SK-N-SH (cell line): ENCODE measurements at regions not wholly inside any gene's neighbourhood (a gene's known extent, or its start where the extent isn't known, plus 50 kb on each side); places are given as distances from the start of the nearest gene placed in this dataset.

Experiments
- CTCF ChIA-PET: fragments of 300-600, 350-600 bp; formaldehyde crosslinking; extraction: SDS; loops from one replicate; lab custom pipeline; 2021; lab: Yijun Ruan, JAX
- POLR2A ChIA-PET: fragments of 350-600 bp; sonication (Branson Sonifier 250); formaldehyde crosslinking; extraction: SDS; loops from one replicate; lab custom pipeline; 2020; ENCODE audit warnings: antibody characterized with exemption, inconsistent platforms; lab: Yijun Ruan, JAX
- DNase-seq: peaks from one replicate; pipeline ENCODE4 v3.0.0; 2012
- H2AFZ ChIP-seq: fragments of 200-600 bp; sonication (generic); 2 replicates; pipeline ENCODE4 v1.8.1; 2016; ENCODE audit warnings: antibody characterized with exemption, mild to moderate bottlenecking, low read depth
- H3F3A ChIP-seq: fragments of 200-600 bp; sonication (generic); replicated peaks from 2 replicates; pipeline ENCODE3; 2016; ENCODE audit warnings: antibody characterized with exemption, mild to moderate bottlenecking; ENCODE audit not compliant: insufficient read depth
- H3K27ac ChIP-seq, 2 experiments: fragments of 200-500 bp in 1 of 2; fragments of 200-600 bp in 1 of 2; sonication (Bioruptor generic) in 1 of 2; sonication (generic), shearing (Covaris generic) in 1 of 2; 2 replicates each; pipeline versions ENCODE4 v1.5.1 to v1.6.1; 2014 to 2016; ENCODE audit warnings: low read depth in 2 of 2, inconsistent platforms in 1 of 2, low read length in 1 of 2, mild to moderate bottlenecking in 1 of 2, mixed read lengths in 1 of 2
- H3K27me3 ChIP-seq: fragments of 200-600 bp; sonication (generic), shearing (Covaris generic); 2 replicates; pipeline ENCODE4 v1.6.1; 2016; ENCODE audit warnings: mixed run types; ENCODE audit not compliant: insufficient read depth
- H3K36me3 ChIP-seq, 2 experiments: fragments of 200-500 bp in 1 of 2; fragments of 200-600 bp in 1 of 2; sonication (Bioruptor generic) in 1 of 2; sonication (generic) in 1 of 2; replicated peaks in 1 of 2; 2 replicates each; pipeline versions ENCODE3 to v1.5.1; 2014 to 2016; ENCODE audit warnings: low read length in 1 of 2, mild to moderate bottlenecking in 1 of 2; ENCODE audit not compliant: insufficient read depth in 2 of 2, control insufficient read depth in 1 of 2
- H3K4me1 ChIP-seq, 2 experiments: fragments of 200-500 bp in 1 of 2; fragments of 200-600 bp in 1 of 2; sonication (Bioruptor generic) in 1 of 2; sonication (generic), shearing (Covaris generic) in 1 of 2; 2 replicates each; pipeline versions ENCODE4 v1.5.1 to v1.6.1; 2014 to 2016; ENCODE audit warnings: low read depth in 1 of 2, low read length in 1 of 2, mixed run types in 1 of 2; ENCODE audit not compliant: insufficient read depth in 2 of 2, control insufficient read depth in 1 of 2
- H3K4me2 ChIP-seq: fragments of 200-600 bp; sonication (generic), shearing (Covaris generic); 2 replicates; pipeline ENCODE4 v1.6.1; 2017; ENCODE audit warnings: mixed run types
- H3K4me3 ChIP-seq, 2 experiments: fragments of 200-500 bp in 1 of 2; fragments of 200-600 bp in 1 of 2; sonication (Bioruptor generic) in 1 of 2; sonication (generic), shearing (Covaris generic) in 1 of 2; 2 replicates each; pipeline versions ENCODE4 v1.5.1 to v1.8.1; 2014 to 2016; ENCODE audit warnings: low read depth in 2 of 2, inconsistent platforms in 1 of 2, low read length in 1 of 2, mild to moderate bottlenecking in 1 of 2, mixed read lengths in 1 of 2, moderate library complexity in 1 of 2
- H3K79me2 ChIP-seq: fragments of 200-600 bp; sonication (generic); 2 replicates; pipeline ENCODE4 v1.8.1; 2017; ENCODE audit warnings: mild to moderate bottlenecking; ENCODE audit not compliant: insufficient read depth
- H3K9ac ChIP-seq: fragments of 200-600 bp; sonication (generic); 2 replicates; pipeline ENCODE4 v1.6.1; 2017; ENCODE audit warnings: mixed run types
- H3K9me2 ChIP-seq: fragments of 200-600 bp; sonication (generic); 2 replicates; pipeline ENCODE4 v1.6.1; 2017; ENCODE audit warnings: mixed run types
- H3K9me3 ChIP-seq: fragments of 200-600 bp; sonication (generic); 2 replicates; pipeline ENCODE4 v1.6.1; 2017; ENCODE audit warnings: mixed run types, mild to moderate bottlenecking, moderate library complexity
- H4K20me1 ChIP-seq: fragments of 200-600 bp; sonication (generic); 2 replicates; pipeline ENCODE4 v1.6.1; 2017; ENCODE audit warnings: mild to moderate bottlenecking, mixed run types; ENCODE audit not compliant: insufficient read depth
- CHD2 ChIP-seq: fragments of 150-350 bp; IDR thresholded peaks from 2 replicates; pipeline ENCODE4 v1.6.1; 2018; ENCODE audit warnings: low read length; ENCODE audit not compliant: partially characterized antibody
- CTCF ChIP-seq: fragments of 200-600 bp; sonication (generic); IDR thresholded peaks from 2 replicates; pipeline ENCODE4 v1.6.1; 2017; ENCODE audit warnings: antibody characterized with exemption, mild to moderate bottlenecking, moderate library complexity
- EP300 ChIP-seq, 2 experiments: IDR thresholded peaks; 2 replicates each; pipeline versions ENCODE4 v1.4.0 to v1.6.1; 2012; ENCODE audit warnings: borderline replicate concordance in 1 of 2, low read depth in 1 of 2, low read length in 1 of 2
- EZH2phosphoT487 ChIP-seq: fragments of 200-600 bp; sonication (generic); IDR thresholded peaks from 2 replicates; pipeline ENCODE4 v1.6.1; 2017; ENCODE audit warnings: low read depth, mixed run types, mild to moderate bottlenecking, antibody characterized with exemption, moderate library complexity, borderline replicate concordance
- FOSL2 ChIP-seq: IDR thresholded peaks from 2 replicates; pipeline ENCODE4 v1.4.0; 2012; ENCODE audit warnings: low read depth, mild to moderate bottlenecking, moderate library complexity, borderline replicate concordance
- FOXJ3 ChIP-seq: sonication (generic); formaldehyde crosslinking; IDR thresholded peaks from 2 replicates; pipeline ENCODE4 v1.5.1; 2020; ENCODE audit warnings: mild to moderate bottlenecking, missing genetic modification reagents
- FOXM1 ChIP-seq: IDR thresholded peaks from 2 replicates; pipeline ENCODE4 v1.4.0; 2012; ENCODE audit warnings: low read depth, mild to moderate bottlenecking
- GATA2 ChIP-seq: sonication (generic); formaldehyde crosslinking; IDR thresholded peaks from 2 replicates; pipeline ENCODE4 v1.5.0; 2020; ENCODE audit warnings: mild to moderate bottlenecking, missing genetic modification reagents
- MAX ChIP-seq: IDR thresholded peaks from 2 replicates; pipeline ENCODE4 v1.4.0; 2012; ENCODE audit warnings: low read depth
- MEF2A ChIP-seq: IDR thresholded peaks from 2 replicates; pipeline ENCODE4 v1.4.0; 2012; ENCODE audit warnings: low read depth, borderline replicate concordance
- MXI1 ChIP-seq: IDR thresholded peaks from 2 replicates; pipeline ENCODE4 v1.6.1; 2012; ENCODE audit warnings: mild to moderate bottlenecking, low read depth, low read length, improper control_type of control experiment
- NFIC ChIP-seq: IDR thresholded peaks from 2 replicates; pipeline ENCODE4 v1.4.0; 2012; ENCODE audit warnings: borderline replicate concordance
- NRF1 ChIP-seq: IDR thresholded peaks from 2 replicates; pipeline ENCODE4 v1.6.1; 2012; ENCODE audit warnings: low read depth, mild to moderate bottlenecking, low read length
- POLR2AphosphoS5 ChIP-seq: IDR thresholded peaks from 2 replicates; pipeline ENCODE4 v1.6.1; 2012; ENCODE audit warnings: low read depth, low read length
- RAD21 ChIP-seq: IDR thresholded peaks from 2 replicates; pipeline ENCODE4 v1.6.1; 2012; ENCODE audit warnings: mild to moderate bottlenecking, low read length
- RCOR1 ChIP-seq: fragments of 150-350 bp; IDR thresholded peaks from 2 replicates; pipeline ENCODE4 v1.6.1; 2017; ENCODE audit warnings: antibody characterized with exemption, low read length
- REST ChIP-seq: IDR thresholded peaks from 2 replicates; pipeline ENCODE4 v1.6.1; 2012; ENCODE audit warnings: mild to moderate bottlenecking, low read depth, low read length, moderate library complexity
- RFX5 ChIP-seq: IDR thresholded peaks from 2 replicates; pipeline ENCODE4 v1.6.1; 2012; ENCODE audit warnings: mild to moderate bottlenecking, improper control_type of control experiment, low read length
- RXRA ChIP-seq: IDR thresholded peaks from 2 replicates; pipeline ENCODE4 v1.4.0; 2012; ENCODE audit warnings: low read depth, mild to moderate bottlenecking, borderline replicate concordance
- SIN3A ChIP-seq: IDR thresholded peaks from 2 replicates; pipeline ENCODE4 v1.6.1; 2012; ENCODE audit warnings: low read depth, mild to moderate bottlenecking, low read length, moderate library complexity, borderline replicate concordance
- TAF1 ChIP-seq: IDR thresholded peaks from 2 replicates; pipeline ENCODE4 v1.6.1; 2012; ENCODE audit warnings: low read depth, mild to moderate bottlenecking, low read length, moderate library complexity, borderline replicate concordance
- TCF12 ChIP-seq: IDR thresholded peaks from 2 replicates; pipeline ENCODE4 v1.4.0; 2012
- TEAD4 ChIP-seq: IDR thresholded peaks from 2 replicates; pipeline ENCODE4 v1.4.0; 2012; ENCODE audit warnings: mild to moderate bottlenecking, borderline replicate concordance; ENCODE audit not compliant: insufficient read depth
- USF1 ChIP-seq: IDR thresholded peaks from 2 replicates; pipeline ENCODE4 v1.4.0; 2012; ENCODE audit warnings: low read depth, borderline replicate concordance
- ZBTB33 ChIP-seq: IDR thresholded peaks from 2 replicates; pipeline ENCODE4 v1.4.0; 2012; ENCODE audit warnings: low read depth, borderline replicate concordance
- WGBS: methylation state at CpG from one replicate; pipeline ENCODE4 v1.1.6; 2017; ENCODE audit warnings: low lambda C conversion rate; 5-methylcytosine and 5-hydroxymethylcytosine counted together

GRCh38 chr16:81181013-81181720 is 57.3 kb upstream of the BCO1 start:
- H4K20me1 ChIP-seq: no peaks in the 10 kb centered on the region
- H3K36me3 ChIP-seq: no peaks in the 10 kb centered on the region
- ChIA-PET POLR2A (no interaction called here), CTCF (interaction anchor here (1.1 kb wide), 1 partner anchor 24 kb away, joined by 3 read pairs; no protein-coding TSS in a partner anchor)
- no peaks in the 10 kb centered on the region for H3K27me3 ChIP-seq
- no peak for DNase-seq
- peaks cover 0 to 4% of the 10 kb centered on the region in 2 experiments; a peak in 2 of 4 replicates for H3K4me1 ChIP-seq
- peak overlapping the region; percentile 72; the same call in 1 of the 2 replicates for H2AFZ ChIP-seq
- peak overlapping the region in 1 of 2 experiments; percentile 74; a peak in 2 of 4 replicates for H3K27ac ChIP-seq
- H3K9ac ChIP-seq: peak overlapping the region; percentile 17; the same call in 1 of the 2 replicates
- WGBS: 12% methylated on average over 9 of the region's 13 CpGs
- no peaks in the 10 kb centered on the region for H3K9me2 ChIP-seq
- peak overlapping the region; percentile 63 for H3K4me2 ChIP-seq
- no peaks in the 10 kb centered on the region for H3K79me2 ChIP-seq
- peaks cover 8% of the 10 kb centered on the region for H3F3A ChIP-seq
- no peaks in the 10 kb centered on the region for H3K9me3 ChIP-seq
- H3K4me3 ChIP-seq: no peak overlapping the region
- TF ChIP-seq ZBTB33 (no peak), FOSL2 (peak; percentile 83), RAD21 (no peak), TCF12 (no peak; the same call in 1 of the 2 replicates), REST (no peak), MAX (peak; percentile 74), FOXJ3 (CRISPR knock-in tag) (no peak), RXRA (peak; percentile 52; the same call in 1 of the 2 replicates), RCOR1 (no peak), FOXM1 (no peak), MEF2A (no peak), CHD2 (no peak), MXI1 (no peak), POLR2AphosphoS5 (0 out of 2 replicates have a peak, but pooled peaks have one; percentile 53), TAF1 (peak; percentile 68; the same call in 1 of the 2 replicates), CTCF (no peak), TEAD4 (no peak; the same call in 1 of the 2 replicates), EP300 (IDR thresholded peaks at IDR 0.05; ENCODE audit: borderline replicate concordance in 1 of 2, low read depth in 1 of 2, low read length in 1 of 2) (peak in 1 of 2 experiments; percentile 47; a peak in 1 of 4 replicates), EZH2phosphoT487 (no peak), USF1 (no peak), NRF1 (no peak), SIN3A (no peak), RFX5 (no peak), NFIC (no peak), GATA2 (CRISPR knock-in tag) (no peak)
